RWPE2 (cell line): ENCODE measurements at regions not wholly inside any gene's neighbourhood (a gene's known extent, or its start where the extent isn't known, plus 50 kb on each side); places are given as distances from the start of the nearest gene placed in this dataset.

Experiments
- ATAC-seq: fragments of 200-7000 bp; cut with Tn5 transposase; 3 replicates; pipeline ENCODE4 v1.9.1; 2021; ENCODE audit warnings: low read depth
- DNase-seq: peaks from one replicate; pipeline ENCODE4 v3.0.0-alpha.2; 2020; ENCODE audit warnings: low spot score
- H3K27ac ChIP-seq: fragments of 450-650 bp; 2 replicates; pipeline ENCODE4 v1.5.1; 2017; ENCODE audit warnings: mild to moderate bottlenecking; ENCODE audit not compliant: poor library complexity, severe bottlenecking
- H3K27me3 ChIP-seq: fragments of 250-450 bp; sonication (Bioruptor Pico); 2 replicates; pipeline ENCODE4 v1.5.1; 2021; ENCODE audit warnings: mild to moderate bottlenecking, moderate library complexity; ENCODE audit not compliant: insufficient read depth, poor library complexity, severe bottlenecking
- H3K36me3 ChIP-seq: fragments of 250-450 bp; sonication (Bioruptor Pico); 2 replicates; pipeline ENCODE4 v1.5.1; 2020; ENCODE audit warnings: low read depth, mild to moderate bottlenecking, moderate library complexity
- H3K4me1 ChIP-seq: fragments of 250-450 bp; sonication (Bioruptor Pico); 2 replicates; pipeline ENCODE4 v1.5.1; 2021; ENCODE audit warnings: mild to moderate bottlenecking, moderate library complexity; ENCODE audit not compliant: insufficient read depth, poor library complexity, severe bottlenecking
- H3K4me3 ChIP-seq: fragments of 250-450 bp; sonication (Bioruptor Pico); 2 replicates; pipeline ENCODE4 v1.5.1; 2021; ENCODE audit warnings: mild to moderate bottlenecking, moderate library complexity; ENCODE audit not compliant: severe bottlenecking
- H3K9me3 ChIP-seq: fragments of 250-450 bp; sonication (Bioruptor Pico); 2 replicates; pipeline ENCODE4 v1.5.1; 2021; ENCODE audit warnings: mild to moderate bottlenecking, moderate library complexity; ENCODE audit not compliant: severe bottlenecking
- CTCF ChIP-seq: fragments of 450-650 bp; IDR thresholded peaks from one replicate; pipeline ENCODE4 v1.5.1; 2017; ENCODE audit warnings: mild to moderate bottlenecking, moderate library complexity; ENCODE audit not compliant: poor library complexity, severe bottlenecking

DNA sequence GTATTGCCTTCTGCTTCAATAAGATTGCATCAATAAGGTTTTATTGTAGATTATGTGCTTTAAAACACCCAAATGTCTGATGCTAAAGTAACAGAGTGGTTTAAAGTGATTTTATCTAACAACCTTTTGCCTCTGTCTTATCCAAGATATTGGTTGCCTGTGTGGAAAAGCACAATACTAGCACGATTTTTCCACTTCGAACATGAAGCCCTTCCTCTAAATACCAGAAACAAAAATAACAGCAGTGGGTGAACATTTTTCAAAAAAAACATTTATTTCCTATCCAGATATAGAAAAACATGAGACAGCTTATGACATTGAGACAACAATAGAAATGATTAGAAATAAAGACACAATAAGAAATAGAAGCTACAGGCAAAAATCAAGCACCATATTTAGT lies 59.5 kb upstream of the MDFIC start:
- H3K36me3 ChIP-seq, result no peaks in the 10 kb centered on the region
- peaks cover 7% of the 10 kb centered on the region for H3K4me1 ChIP-seq
- ATAC-seq (no peak), DNase-seq (no peak)
- no peaks in the 10 kb centered on the region for H3K9me3 ChIP-seq
- no peaks in the 10 kb centered on the region for H3K27me3 ChIP-seq
- no peak overlapping the region for H3K4me3 ChIP-seq
- no peak for TF ChIP-seq CTCF
- H3K27ac ChIP-seq, result no peak overlapping the region

GRCh38 chr7:114864278-114864677 lies 57.6 kb upstream of the MDFIC start:
- Histone ChIP-seq H3K4me3 (no peak overlapping the region), H3K27ac (no peak overlapping the region), H3K9me3 (no peaks in the 10 kb centered on the region), H3K27me3 (no peaks in the 10 kb centered on the region), H3K4me1 (peaks cover 7% of the 10 kb centered on the region), H3K36me3 (no peaks in the 10 kb centered on the region)
- ATAC-seq (no peak), DNase-seq (no peak)
- no peak for TF ChIP-seq CTCF

DNA sequence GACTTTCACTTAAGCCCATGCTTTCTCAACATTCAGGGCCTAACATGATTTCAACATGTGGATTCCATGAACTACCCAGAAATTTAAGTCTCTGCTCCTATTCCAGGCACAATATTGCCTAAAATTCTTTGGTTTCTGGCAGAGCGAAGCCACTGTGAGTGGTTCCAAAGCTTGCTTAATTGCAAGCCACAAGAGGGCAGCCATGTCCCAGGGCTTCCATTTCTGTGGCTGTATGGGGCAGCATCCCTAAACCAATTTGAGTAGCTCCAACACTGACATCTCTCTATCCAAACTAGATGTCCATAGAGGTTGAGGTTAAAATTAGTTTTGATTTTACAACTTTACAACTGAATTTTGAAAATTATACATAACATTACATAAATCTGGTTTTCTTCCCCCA lies 56.3 kb upstream of the MDFIC start:
- no peaks in the 10 kb centered on the region for H3K36me3 ChIP-seq
- ATAC-seq (peak; percentile 78), DNase-seq (no peak)
- peak; percentile 87 for TF ChIP-seq CTCF
- no peak overlapping the region for H3K27ac ChIP-seq
- H3K27me3 ChIP-seq, result no peaks in the 10 kb centered on the region
- H3K9me3 ChIP-seq, result no peaks in the 10 kb centered on the region
- H3K4me3 ChIP-seq, result no peak overlapping the region
- H3K4me1 ChIP-seq, result no peaks in the 10 kb centered on the region
